ENCODE measurements at regions not wholly inside any gene's neighbourhood (a gene's known extent, or its start where the extent isn't known, plus 50 kb on each side); places are given as distances from the start of the nearest gene placed in this dataset.

DNA sequence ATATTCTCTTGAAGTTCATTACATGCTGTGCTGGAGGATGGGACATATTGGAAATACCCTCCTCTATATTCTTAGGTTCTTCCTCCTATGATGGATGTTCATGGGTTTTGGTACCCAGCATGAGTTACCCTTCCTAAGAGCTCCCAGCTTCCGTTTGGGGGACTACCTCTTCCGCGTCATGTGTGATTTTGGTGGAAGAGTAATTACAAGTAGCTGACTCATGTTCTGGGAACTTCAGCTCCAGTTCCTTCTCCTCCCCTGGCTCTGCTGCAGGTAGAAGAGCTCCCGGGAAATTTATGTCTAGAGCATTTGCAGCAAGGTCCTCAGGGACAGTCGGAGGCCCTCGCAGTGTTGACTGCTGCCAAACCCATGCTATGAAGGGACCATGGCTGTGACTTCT is 208.8 kb upstream of the IL12A start:
- H3K4me3 Mint-ChIP-seq (ENCODE audit: unreplicated experiment) = no peak overlapping the region
- H3K4me1 Mint-ChIP-seq (ENCODE audit: low read depth, unreplicated experiment) = no peaks in the 10 kb centered on the region
- TF ChIP-seq, protein P1, sequence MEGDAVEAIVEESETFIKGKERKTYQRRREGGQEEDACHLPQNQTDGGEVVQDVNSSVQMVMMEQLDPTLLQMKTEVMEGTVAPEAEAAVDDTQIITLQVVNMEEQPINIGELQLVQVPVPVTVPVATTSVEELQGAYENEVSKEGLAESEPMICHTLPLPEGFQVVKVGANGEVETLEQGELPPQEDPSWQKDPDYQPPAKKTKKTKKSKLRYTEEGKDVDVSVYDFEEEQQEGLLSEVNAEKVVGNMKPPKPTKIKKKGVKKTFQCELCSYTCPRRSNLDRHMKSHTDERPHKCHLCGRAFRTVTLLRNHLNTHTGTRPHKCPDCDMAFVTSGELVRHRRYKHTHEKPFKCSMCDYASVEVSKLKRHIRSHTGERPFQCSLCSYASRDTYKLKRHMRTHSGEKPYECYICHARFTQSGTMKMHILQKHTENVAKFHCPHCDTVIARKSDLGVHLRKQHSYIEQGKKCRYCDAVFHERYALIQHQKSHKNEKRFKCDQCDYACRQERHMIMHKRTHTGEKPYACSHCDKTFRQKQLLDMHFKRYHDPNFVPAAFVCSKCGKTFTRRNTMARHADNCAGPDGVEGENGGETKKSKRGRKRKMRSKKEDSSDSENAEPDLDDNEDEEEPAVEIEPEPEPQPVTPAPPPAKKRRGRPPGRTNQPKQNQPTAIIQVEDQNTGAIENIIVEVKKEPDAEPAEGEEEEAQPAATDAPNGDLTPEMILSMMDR (IDR thresholded peaks at IDR 0.05; ENCODE audit: partially characterized antibody, unreplicated experiment) = no peak
- DNase-seq = no peak
- no peaks in the 10 kb centered on the region for H3K9me3 Mint-ChIP-seq (ENCODE audit: unreplicated experiment)
- H3K27ac Mint-ChIP-seq (ENCODE audit: unreplicated experiment) = no peak overlapping the region
- H3K27me3 Mint-ChIP-seq (ENCODE audit: unreplicated experiment) = no peaks in the 10 kb centered on the region
- no peaks in the 10 kb centered on the region for H3K36me3 Mint-ChIP-seq (ENCODE audit: unreplicated experiment)

DNA sequence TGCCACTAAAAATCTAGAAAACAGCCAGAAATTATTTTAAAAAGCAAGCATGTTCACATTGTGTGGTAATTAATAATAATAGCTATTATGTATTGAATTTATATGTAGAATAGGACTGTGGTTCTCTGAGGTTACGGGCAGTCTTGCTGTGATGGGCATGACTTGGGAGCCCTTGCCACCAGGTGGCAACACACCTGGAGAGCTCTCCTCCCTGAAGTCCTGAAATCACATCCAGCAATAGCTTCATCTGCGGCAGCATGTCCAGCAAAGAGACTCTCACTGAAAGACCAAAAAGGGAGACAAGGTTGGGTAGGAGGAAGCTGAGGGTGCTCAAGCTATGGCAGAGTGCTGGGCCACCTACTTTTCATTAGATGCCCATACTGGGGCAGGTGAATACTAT is 206.8 kb upstream of the IL12A start:
- H3K27ac Mint-ChIP-seq (ENCODE audit: unreplicated experiment) = no peak overlapping the region

DNA sequence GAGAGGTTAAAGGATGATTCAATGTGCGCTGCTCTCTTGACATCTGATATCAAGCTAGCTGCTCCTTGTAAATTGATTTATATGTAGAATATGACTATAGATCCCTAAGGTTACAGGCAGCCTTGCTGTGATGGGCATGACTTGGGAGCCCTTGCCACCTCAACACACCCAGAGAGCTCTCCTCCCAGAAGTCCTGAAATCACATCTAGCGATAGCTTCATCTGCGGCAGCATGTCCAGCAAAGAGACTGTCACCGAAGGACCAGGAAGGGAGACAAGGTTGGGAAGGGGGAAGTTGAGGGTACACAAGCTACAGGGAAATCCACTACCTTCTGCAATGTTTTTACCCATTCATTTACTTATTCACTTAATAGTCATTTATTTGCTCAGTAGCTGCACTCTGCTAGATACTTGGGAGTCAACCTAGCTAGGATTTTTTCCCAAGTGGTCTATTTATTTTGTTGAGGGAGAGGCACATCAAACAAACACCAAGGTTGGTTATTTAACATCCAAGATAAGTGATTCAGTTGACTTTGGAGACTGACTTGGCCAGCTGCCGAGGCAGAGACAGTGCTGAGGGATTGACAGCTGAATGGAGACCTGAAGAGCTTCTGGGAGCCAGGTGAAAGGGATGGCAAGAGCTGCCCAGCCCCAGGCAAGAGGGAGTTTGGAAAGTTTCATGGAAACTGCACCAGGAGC is 205.8 kb upstream of the IL12A start:
- TF ChIP-seq, protein P1 (IDR thresholded peaks at IDR 0.05; ENCODE audit: partially characterized antibody, unreplicated experiment) = no peak
- H3K27me3 Mint-ChIP-seq (ENCODE audit: unreplicated experiment) = no peaks in the 10 kb centered on the region
- no peaks in the 10 kb centered on the region for H3K4me1 Mint-ChIP-seq (ENCODE audit: low read depth, unreplicated experiment)
- no peak for DNase-seq
- no peak overlapping the region for H3K27ac Mint-ChIP-seq (ENCODE audit: unreplicated experiment)
- no peak overlapping the region for H3K4me3 Mint-ChIP-seq (ENCODE audit: unreplicated experiment)
- no peaks in the 10 kb centered on the region for H3K36me3 Mint-ChIP-seq (ENCODE audit: unreplicated experiment)
- no peaks in the 10 kb centered on the region for H3K9me3 Mint-ChIP-seq (ENCODE audit: unreplicated experiment)

More for the DNA sequence above, 206.8 kb upstream of the IL12A start:
- no peaks in the 10 kb centered on the region for H3K27me3 Mint-ChIP-seq (ENCODE audit: unreplicated experiment)
- H3K4me1 Mint-ChIP-seq (ENCODE audit: low read depth, unreplicated experiment) = no peaks in the 10 kb centered on the region
- TF ChIP-seq, protein P1 (IDR thresholded peaks at IDR 0.05; ENCODE audit: partially characterized antibody, unreplicated experiment) = no peak
- H3K9me3 Mint-ChIP-seq (ENCODE audit: unreplicated experiment) = no peaks in the 10 kb centered on the region
- no peak for DNase-seq
- no peaks in the 10 kb centered on the region for H3K36me3 Mint-ChIP-seq (ENCODE audit: unreplicated experiment)
- H3K4me3 Mint-ChIP-seq (ENCODE audit: unreplicated experiment) = no peak overlapping the region

DNA sequence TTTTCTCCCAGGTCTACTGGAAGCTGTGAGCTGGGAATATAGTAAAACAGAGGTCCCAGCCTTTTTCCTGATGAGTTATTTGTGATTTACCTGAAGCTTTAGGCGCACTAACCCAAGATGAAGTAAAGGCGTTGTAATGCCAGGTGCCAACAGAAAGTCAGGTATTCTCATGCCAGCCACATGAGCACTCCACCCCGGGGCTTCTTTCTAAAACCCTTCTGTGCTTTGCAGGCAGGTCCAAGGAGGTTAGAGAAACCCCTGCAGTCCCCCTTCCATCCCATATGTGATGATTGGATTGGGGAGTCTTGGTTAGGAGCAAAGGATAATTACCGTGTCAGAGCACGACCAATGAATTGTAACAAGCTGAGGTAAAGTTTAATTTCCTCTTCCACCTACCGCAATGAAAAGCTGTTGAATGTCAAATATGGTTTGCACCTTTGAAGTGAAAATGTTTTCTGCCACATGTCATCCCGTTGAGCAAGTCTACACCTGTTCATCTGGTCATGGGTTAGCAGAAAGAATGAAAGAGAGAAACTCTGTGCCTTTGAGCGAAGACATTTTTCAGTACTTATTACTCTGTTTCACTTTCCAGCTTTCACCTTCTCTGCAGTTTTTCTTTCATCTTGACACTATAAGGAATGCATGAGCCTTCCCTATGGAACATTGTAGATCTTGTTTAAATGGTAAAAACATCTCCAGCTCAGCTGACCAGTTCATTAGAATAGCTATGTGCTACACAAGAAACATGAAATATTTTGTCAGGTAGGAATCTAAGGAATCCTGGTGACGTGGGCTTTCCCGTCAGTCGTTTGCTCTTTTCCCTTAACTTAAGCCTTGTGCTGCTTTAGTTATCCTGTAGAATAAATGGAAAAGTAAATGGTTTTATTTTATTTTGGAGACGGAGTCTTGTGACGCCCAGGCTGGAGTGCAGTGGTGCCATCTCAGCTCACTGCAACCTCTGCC is 204.6 kb upstream of the IL12A start:
- no peaks in the 10 kb centered on the region for H3K27me3 Mint-ChIP-seq (ENCODE audit: unreplicated experiment)
- no peak for DNase-seq
- no peaks in the 10 kb centered on the region for H3K4me1 Mint-ChIP-seq (ENCODE audit: low read depth, unreplicated experiment)
- no peak overlapping the region for H3K4me3 Mint-ChIP-seq (ENCODE audit: unreplicated experiment)
- no peaks in the 10 kb centered on the region for H3K36me3 Mint-ChIP-seq (ENCODE audit: unreplicated experiment)
- TF ChIP-seq, protein P1 (IDR thresholded peaks at IDR 0.05; ENCODE audit: partially characterized antibody, unreplicated experiment) = no peak
- no peak overlapping the region for H3K27ac Mint-ChIP-seq (ENCODE audit: unreplicated experiment)
- no peaks in the 10 kb centered on the region for H3K9me3 Mint-ChIP-seq (ENCODE audit: unreplicated experiment)
